IMR-90 (cell line): ENCODE measurements at regions not wholly inside any gene's neighbourhood (a gene's known extent, or its start where the extent isn't known, plus 50 kb on each side); places are given as distances from the start of the nearest gene placed in this dataset.

ENCODE experiments used
- ATAC-seq: fragments of 200-7000 bp; cut with Tn5 transposase; 2 replicates; pipeline ENCODE4 v1.9.1; 2020; ENCODE audit warnings: low read depth, mild to moderate bottlenecking, moderate library complexity
- BruUV-seq: library from RNA; stranded (reverse); fragments of 400-500 nt; replicated peaks from 2 replicates; lab custom pipeline; 2021; lab: Mats Ljungman, UMichigan
- CTCF ChIA-PET: fragments of 300-600 bp; formaldehyde crosslinking; extraction: SDS; loops from one replicate; lab custom pipeline; 2021; ENCODE audit warnings: antibody characterized with exemption; lab: Yijun Ruan, JAX
- POLR2A ChIA-PET: fragments of 300-600 bp; sonication (Branson Sonifier 250); formaldehyde crosslinking; loops from one replicate; lab custom pipeline; 2022; ENCODE audit warnings: antibody characterized with exemption; ENCODE audit not compliant: unreplicated experiment; lab: Charles Lee
- DNase-seq: peaks from one replicate; pipeline ENCODE4 v3.0.0; 2013
- H2AFZ ChIP-seq: replicated peaks from 2 replicates; pipeline ENCODE3; 2013; ENCODE audit warnings: low read length, mild to moderate bottlenecking; ENCODE audit not compliant: poor library complexity
- H2AK5ac ChIP-seq: 2 replicates; pipeline ENCODE4 v1.6.1; 2013; ENCODE audit warnings: low read depth, low read length, inconsistent platforms
- H2AK9ac ChIP-seq: replicated peaks from 2 replicates; pipeline ENCODE3; 2013; ENCODE audit warnings: mild to moderate bottlenecking, low read depth, low read length, moderate library complexity; ENCODE audit not compliant: poor library complexity
- H2BK120ac ChIP-seq: 2 replicates; pipeline ENCODE4 v1.6.1; 2013; ENCODE audit warnings: low read depth, low read length, inconsistent platforms
- H2BK15ac ChIP-seq: 3 replicates; pipeline ENCODE4 v1.6.1; 2013; ENCODE audit warnings: low read depth, low read length, inconsistent platforms
- H2BK20ac ChIP-seq: 2 replicates; pipeline ENCODE4 v1.6.1; 2013; ENCODE audit warnings: low read depth, mild to moderate bottlenecking, inconsistent platforms, low read length, moderate library complexity
- H2BK5ac ChIP-seq: 2 replicates; pipeline ENCODE4 v1.6.1; 2013; ENCODE audit warnings: mild to moderate bottlenecking, low read depth, low read length, inconsistent platforms; ENCODE audit not compliant: poor library complexity, severe bottlenecking
- H3K14ac ChIP-seq: replicated peaks from 2 replicates; pipeline ENCODE4 v1.6.1; 2013; ENCODE audit warnings: low read depth, low read length, inconsistent platforms
- H3K18ac ChIP-seq: 2 replicates; pipeline ENCODE4 v1.6.1; 2013; ENCODE audit warnings: low read depth, low read length, control low read depth
- H3K23ac ChIP-seq: 2 replicates; pipeline ENCODE4 v1.6.1; 2013; ENCODE audit warnings: low read depth, low read length, inconsistent platforms
- H3K27ac ChIP-seq: 2 replicates; pipeline ENCODE4 v1.5.1; 2013; ENCODE audit warnings: mild to moderate bottlenecking, control low read depth, low read length; ENCODE audit not compliant: insufficient read depth
- H3K27me3 ChIP-seq: 2 replicates; pipeline ENCODE4 v1.6.1; 2013; ENCODE audit warnings: low read length; ENCODE audit not compliant: control insufficient read depth, insufficient read depth
- H3K36me3 ChIP-seq: 2 replicates; pipeline ENCODE4 v1.6.1; 2013; ENCODE audit warnings: low read length, mixed read lengths; ENCODE audit not compliant: control insufficient read depth, insufficient read depth
- H3K4ac ChIP-seq: 2 replicates; pipeline ENCODE4 v1.6.1; 2013; ENCODE audit warnings: low read depth, low read length, inconsistent platforms
- H3K4me1 ChIP-seq: 2 replicates; pipeline ENCODE4 v1.6.1; 2013; ENCODE audit warnings: low read length, mixed read lengths; ENCODE audit not compliant: control insufficient read depth, insufficient read depth
- H3K4me2 ChIP-seq: 2 replicates; pipeline ENCODE4 v1.6.1; 2013; ENCODE audit warnings: low read depth, mild to moderate bottlenecking, control low read depth, low read length, moderate library complexity
- H3K4me3 ChIP-seq: 2 replicates; pipeline ENCODE4 v1.5.1; 2013; ENCODE audit warnings: low read depth, mild to moderate bottlenecking, control low read depth, low read length, moderate library complexity; ENCODE audit not compliant: insufficient read depth
- H3K56ac ChIP-seq: 2 replicates; pipeline ENCODE4 v1.6.1; 2013; ENCODE audit warnings: low read length, inconsistent platforms; ENCODE audit not compliant: insufficient read depth; ENCODE audit errors: extremely low read depth
- H3K79me1 ChIP-seq, 2 experiments: 2 replicates each; pipeline ENCODE4 v1.6.1; 2013; ENCODE audit warnings: low read length in 2 of 2, inconsistent platforms in 1 of 2, low read depth in 1 of 2
- H3K9ac ChIP-seq: 2 replicates; pipeline ENCODE4 v1.6.1; 2013; ENCODE audit warnings: low read depth, low read length, control low read depth
- H3K9me1 ChIP-seq: 2 replicates; pipeline ENCODE4 v1.6.1; 2013; ENCODE audit warnings: low read length, inconsistent platforms; ENCODE audit not compliant: insufficient read depth
- H3K9me3 ChIP-seq: 2 replicates; pipeline ENCODE4 v1.6.1; 2013; ENCODE audit warnings: low read length; ENCODE audit not compliant: control insufficient read depth, insufficient read depth
- H4K20me1 ChIP-seq: 2 replicates; pipeline ENCODE4 v1.6.1; 2013; ENCODE audit warnings: low read length, inconsistent platforms; ENCODE audit not compliant: insufficient read depth
- H4K5ac ChIP-seq: 2 replicates; pipeline ENCODE4 v1.6.1; 2013; ENCODE audit warnings: mild to moderate bottlenecking, low read depth, low read length, control low read depth
- H4K8ac ChIP-seq, 2 experiments: 2 replicates each; pipeline ENCODE4 v1.6.1; 2013; ENCODE audit warnings: low read depth in 2 of 2, low read length in 2 of 2, control low read depth in 1 of 2, inconsistent platforms in 1 of 2
- H4K91ac ChIP-seq: 2 replicates; pipeline ENCODE4 v1.6.1; 2013; ENCODE audit warnings: low read depth, low read length, inconsistent platforms; ENCODE audit not compliant: insufficient read depth
- CTCF ChIP-seq: conservative IDR thresholded peaks from 2 replicates; pipeline ENCODE4 v1.5.1; 2012; ENCODE audit warnings: mild to moderate bottlenecking, low read depth, low read length, improper control_type of control experiment
- ELK1 ChIP-seq: fragments of 150-350 bp; IDR thresholded peaks from 2 replicates; pipeline ENCODE4 v1.6.1; 2016; ENCODE audit warnings: low read depth, mild to moderate bottlenecking, low read length, moderate library complexity, borderline replicate concordance
- MAFK ChIP-seq: IDR thresholded peaks from 2 replicates; pipeline ENCODE4 v1.6.1; 2012; ENCODE audit warnings: low read depth, low read length, improper control_type of control experiment
- MAZ ChIP-seq: IDR thresholded peaks from 2 replicates; pipeline ENCODE4 v1.6.1; 2012; ENCODE audit warnings: low read depth, mild to moderate bottlenecking, low read length, improper control_type of control experiment, moderate library complexity, borderline replicate concordance
- RCOR1 ChIP-seq: IDR thresholded peaks from 2 replicates; pipeline ENCODE4 v1.6.1; 2012; ENCODE audit warnings: mild to moderate bottlenecking, low read length, improper control_type of control experiment; ENCODE audit not compliant: insufficient replicate concordance
- dilution Hi-C: fragments of 300-500 bp; cut with HindIII; formaldehyde crosslinking; loops from one replicate; pipeline ENCODE4 v1.14.3; 2018; ENCODE audit warnings: low sequenced_read_pairs; ENCODE audit not compliant: unreplicated experiment
- in situ Hi-C: fragments of 300-500 bp; cut with MboI; formaldehyde crosslinking; loops from 3 replicates; pipeline ENCODE4 v1.14.3; 2019; ENCODE audit warnings: low sequenced_read_pairs, inconsistent platforms, mixed read lengths
- intact Hi-C: fragments of 100-400 bp; cut with micrococcal nuclease; formaldehyde crosslinking; loops from 2 replicates; pipeline ENCODE4 v1.10.0; 2022

- ChIA-PET POLR2A (no interaction called here), CTCF (no interaction called here)
- Histone ChIP-seq H3K4me2 (no peak overlapping the region), H4K8ac (no peak overlapping the region), H3K27ac (no peak overlapping the region), H3K14ac (no peak overlapping the region), H2AK5ac (no peak overlapping the region), H4K20me1 (no peaks in the 10 kb centered on the region), H3K9ac (no peak overlapping the region), H3K18ac (no peak overlapping the region), H3K36me3 (no peaks in the 10 kb centered on the region), H3K4ac (no peak overlapping the region), H2AK9ac (no peak overlapping the region), H4K91ac (no peak overlapping the region), H2BK120ac (no peak overlapping the region), H3K56ac (no peak overlapping the region), H3K9me3 (no peaks in the 10 kb centered on the region), H3K79me1 (no peaks in the 10 kb centered on the region), H4K5ac (no peak overlapping the region), H2AFZ (no peak overlapping the region), H3K4me1 (no peaks in the 10 kb centered on the region), H2BK5ac (no peak overlapping the region), H2BK20ac (no peak overlapping the region), H3K23ac (no peak overlapping the region), H3K9me1 (no peaks in the 10 kb centered on the region), H2BK15ac (no peak overlapping the region), H3K27me3 (no peaks in the 10 kb centered on the region; the same call in 1 of the 2 replicates), H3K4me3 (no peak overlapping the region)
- ATAC-seq (no peak), DNase-seq (no peak)
- intact Hi-C loops, result no loop called here
- in situ Hi-C loops, result loop anchor here (25.0 kb wide), 1 partner anchor 800 kb away; no protein-coding TSS in a partner anchor
- no TSS peak for BruUV-seq
- dilution Hi-C loops, result no loop called here
- no peak for TF ChIP-seq MAFK
- no peak for TF ChIP-seq ELK1
- no peak for TF ChIP-seq RCOR1
- no peak for TF ChIP-seq MAZ
- TF ChIP-seq CTCF, result no peak
Observed at GRCh38 chrX:131837325-131837724, 185.8 kb upstream of the STK26 start.
